ENCODE measurements at regions not wholly inside any gene's neighbourhood (a gene's known extent, or its start where the extent isn't known, plus 50 kb on each side); places are given as distances from the start of the nearest gene placed in this dataset.
"Not testable (repeated sequence)": the region's sequence is repeated elsewhere in the genome, so short reads cannot be mapped to it uniquely, and the experiment has no call there.

- Mint-ChIP-seq H3K27ac (peak overlapping the region; percentile 65), H3K9me3 (peaks cover 6% of the 10 kb centered on the region), H3K4me3 (no peak overlapping the region; the same call in 1 of the 2 replicates), H3K4me1 (ENCODE audit: low read depth) (peaks cover 44% of the 10 kb centered on the region), H3K36me3 (ENCODE audit: low read depth) (peaks cover 5% of the 10 kb centered on the region), H3K27me3 (ENCODE audit: insufficient read depth) (peaks cover 8% of the 10 kb centered on the region)
- TF ChIP-seq CTCF (IDR thresholded peaks at IDR 0.05): no peak
- peak; percentile 88 for DNase-seq
Measured at GRCh38 chr15:70236341-70237086, 138.8 kb upstream of the TLE3 start.

- peak overlapping the region; percentile 91 for H3K27ac Mint-ChIP-seq
- no peaks in the 10 kb centered on the region; the same call in 1 of the 2 replicates for H3K27me3 Mint-ChIP-seq (ENCODE audit: insufficient read depth)
- peaks cover 8% of the 10 kb centered on the region for H3K9me3 Mint-ChIP-seq
Measured at GRCh38 chr15:70235347-70235746, 137.6 kb upstream of the TLE3 start.

GRCh38 chr15:70234256-70234905 lies 136.7 kb upstream of the TLE3 start:
- Mint-ChIP-seq H3K36me3 (ENCODE audit: low read depth) (peaks cover 7% of the 10 kb centered on the region), H3K4me3 (peak overlapping the region; percentile 74), H3K4me1 (ENCODE audit: low read depth) (peaks cover 44% of the 10 kb centered on the region), H3K9me3 (peaks cover 8% of the 10 kb centered on the region), H3K27ac (peak overlapping the region; percentile 91), H3K27me3 (ENCODE audit: insufficient read depth) (peaks cover 8% of the 10 kb centered on the region)
- peak; percentile 84 for DNase-seq
- no peak for TF ChIP-seq CTCF (IDR thresholded peaks at IDR 0.05)

More at GRCh38 chr15:70235347-70235746, 137.6 kb upstream of the TLE3 start:
- H3K4me3 Mint-ChIP-seq: no peak overlapping the region; the same call in 1 of the 2 replicates
- no peak for TF ChIP-seq CTCF (IDR thresholded peaks at IDR 0.05)
- peaks cover 44% of the 10 kb centered on the region for H3K4me1 Mint-ChIP-seq (ENCODE audit: low read depth)
- peaks cover 7% of the 10 kb centered on the region for H3K36me3 Mint-ChIP-seq (ENCODE audit: low read depth)
- no peak for DNase-seq

GRCh38 chr15:70231484-70231883 lies 133.8 kb upstream of the TLE3 start:
- no peak for DNase-seq
- Mint-ChIP-seq H3K9me3 (peaks cover 8% of the 10 kb centered on the region), H3K4me1 (ENCODE audit: low read depth) (peaks cover 26% of the 10 kb centered on the region), H3K27ac (no peak overlapping the region), H3K36me3 (ENCODE audit: low read depth) (peaks cover 7% of the 10 kb centered on the region), H3K27me3 (ENCODE audit: insufficient read depth) (peaks cover 15% of the 10 kb centered on the region), H3K4me3 (no peak overlapping the region)
- no peak for TF ChIP-seq CTCF (IDR thresholded peaks at IDR 0.05)

GRCh38 chr15:70227918-70228317 lies 130.2 kb upstream of the TLE3 start:
- not testable (repeated sequence) for DNase-seq; H3K9me3 Mint-ChIP-seq; H3K4me3 Mint-ChIP-seq; H3K27ac Mint-ChIP-seq; H3K36me3 Mint-ChIP-seq (ENCODE audit: low read depth); H3K4me1 Mint-ChIP-seq (ENCODE audit: low read depth)
- H3K27me3 Mint-ChIP-seq (ENCODE audit: insufficient read depth): peaks cover 28% of the 10 kb centered on the region

GRCh38 chr15:70227147-70227546 lies 129.4 kb upstream of the TLE3 start:
- H3K36me3 Mint-ChIP-seq (ENCODE audit: low read depth): peaks cover 7% of the 10 kb centered on the region
- peaks cover 28% of the 10 kb centered on the region for H3K27me3 Mint-ChIP-seq (ENCODE audit: insufficient read depth)
- no peak overlapping the region for H3K4me3 Mint-ChIP-seq
- TF ChIP-seq CTCF (IDR thresholded peaks at IDR 0.05): no peak
- peaks cover 8% of the 10 kb centered on the region for H3K9me3 Mint-ChIP-seq
- H3K4me1 Mint-ChIP-seq (ENCODE audit: low read depth): no peaks in the 10 kb centered on the region
- H3K27ac Mint-ChIP-seq: no peak overlapping the region
- DNase-seq: no peak
